Natural killer cell treated with Interleukin-12 subunit alpha and Interleukin-12 subunit beta and Interleukin-15 and Interleukin-18, amount 100 ng/mL, for 72 hours (primary cell): ENCODE measurements at regions not wholly inside any gene's neighbourhood (a gene's known extent, or its start where the extent isn't known, plus 50 kb on each side); places are given as distances from the start of the nearest gene placed in this dataset.

Experiments used
- ATAC-seq, 2 donors: fragments of 150-1000 bp; cut with Tn5 transposase in 1 of 2; sonication (Bioruptor Pico), chemical (Tn5 transposase) in 1 of 2; 2 replicates each; pipeline ENCODE4 v1.10.0; 2021
- DNase-seq: peaks from one replicate; pipeline ENCODE4 v3.0.0; 2022; ENCODE audit warnings: low spot score
- H3K27ac Mint-ChIP-seq, 2 donors: 1 replicate in 1 of 2; 2 replicates in 1 of 2; pipeline ENCODE4 v1.8.0; 2022; ENCODE audit warnings: mixed read lengths in 2 of 2, mild to moderate bottlenecking in 1 of 2, moderate library complexity in 1 of 2
- H3K27me3 Mint-ChIP-seq, 2 donors: 1 replicate in 1 of 2; 2 replicates in 1 of 2; pipeline ENCODE4 v1.8.0; 2022; ENCODE audit warnings: mixed read lengths in 2 of 2
- H3K36me3 Mint-ChIP-seq: one replicate; pipeline ENCODE4 v1.8.0; 2022; ENCODE audit warnings: mixed read lengths
- H3K4me1 Mint-ChIP-seq, 2 donors: 1 replicate in 1 of 2; 2 replicates in 1 of 2; pipeline ENCODE4 v1.8.0; 2022; ENCODE audit warnings: low read depth in 2 of 2, mixed read lengths in 2 of 2, mild to moderate bottlenecking in 1 of 2
- H3K4me3 Mint-ChIP-seq: one replicate; pipeline ENCODE4 v1.8.0; 2022; ENCODE audit warnings: mixed read lengths
- H3K9me3 Mint-ChIP-seq: 2 replicates; pipeline ENCODE4 v1.8.0; 2022; ENCODE audit warnings: mixed read lengths

DNA sequence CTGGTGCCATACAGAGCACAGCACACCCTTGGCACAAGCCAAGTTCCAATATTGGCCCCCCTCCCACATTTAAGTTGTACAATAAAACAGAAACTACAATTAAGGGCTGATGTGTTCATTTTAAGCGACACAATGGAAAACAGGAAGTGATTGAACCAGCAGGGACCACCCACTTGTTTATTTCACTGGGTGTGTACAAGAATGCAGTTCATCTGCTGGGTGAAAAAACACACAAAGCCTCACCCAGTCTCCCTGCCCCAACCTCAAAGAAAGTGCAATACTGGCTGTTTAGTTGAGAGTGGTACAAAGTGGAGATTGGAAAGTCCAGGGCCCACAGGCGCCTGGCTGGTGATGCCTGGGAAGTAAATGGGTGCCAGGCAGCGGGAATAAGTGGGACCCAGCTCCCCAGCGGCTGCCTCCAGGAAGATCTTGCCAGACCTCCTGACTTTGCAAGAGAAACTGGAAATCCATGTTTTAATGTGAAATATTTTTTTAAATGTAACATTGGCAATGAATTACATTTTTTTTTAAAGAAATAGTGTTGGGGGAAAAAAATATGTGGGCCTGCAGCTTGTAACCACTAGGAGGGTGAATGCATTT lies 322.1 kb downstream of the ZNF536 start:
- Mint-ChIP-seq H3K4me1 (no peaks in the 10 kb centered on the region), H3K27ac (no peak overlapping the region), H3K9me3 (no peaks in the 10 kb centered on the region), H3K27me3 (peaks cover 39 to 64% of the 10 kb centered on the region in 2 donors), H3K36me3 (no peaks in the 10 kb centered on the region), H3K4me3 (no peak overlapping the region)
- ATAC-seq (no peak), DNase-seq (no peak)

- peaks cover 47 to 73% of the 10 kb centered on the region in 2 donors for H3K27me3 Mint-ChIP-seq
- DNase-seq, result no peak
These were observed 320.8 kb downstream of the ZNF536 start for GRCh38 chr19:30692879-30693503.

GRCh38 chr19:30692181-30692811 lies 320.1 kb downstream of the ZNF536 start:
- Mint-ChIP-seq H3K36me3 (no peaks in the 10 kb centered on the region), H3K27ac (no peak overlapping the region), H3K4me1 (no peaks in the 10 kb centered on the region), H3K4me3 (no peak overlapping the region), H3K27me3 (peaks cover 50 to 80% of the 10 kb centered on the region in 2 donors), H3K9me3 (no peaks in the 10 kb centered on the region)
- no peak for DNase-seq
- ATAC-seq, result no peak

More at GRCh38 chr19:30692879-30693503, 320.8 kb downstream of the ZNF536 start:
- no peaks in the 10 kb centered on the region for H3K4me1 Mint-ChIP-seq
- H3K9me3 Mint-ChIP-seq, result no peaks in the 10 kb centered on the region
- no peak for ATAC-seq
- H3K36me3 Mint-ChIP-seq, result no peaks in the 10 kb centered on the region
- no peak overlapping the region for H3K4me3 Mint-ChIP-seq
- H3K27ac Mint-ChIP-seq, result no peak overlapping the region

- H3K27me3 Mint-ChIP-seq, result peaks cover 51 to 84% of the 10 kb centered on the region in 2 donors
- no peaks in the 10 kb centered on the region for H3K4me1 Mint-ChIP-seq
- H3K27ac Mint-ChIP-seq, result no peak overlapping the region
- no peak overlapping the region for H3K4me3 Mint-ChIP-seq
- ATAC-seq (no peak), DNase-seq (no peak)
- H3K36me3 Mint-ChIP-seq, result no peaks in the 10 kb centered on the region
- H3K9me3 Mint-ChIP-seq, result no peaks in the 10 kb centered on the region
These were observed 319.6 kb downstream of the ZNF536 start for GRCh38 chr19:30691819-30692166.

GRCh38 chr19:30690935-30691818 lies 319.0 kb downstream of the ZNF536 start:
- no peaks in the 10 kb centered on the region for H3K4me1 Mint-ChIP-seq
- H3K36me3 Mint-ChIP-seq, result no peaks in the 10 kb centered on the region
- no peak overlapping the region for H3K4me3 Mint-ChIP-seq
- H3K9me3 Mint-ChIP-seq, result no peaks in the 10 kb centered on the region
- DNase-seq (no peak), ATAC-seq (no peak)
- H3K27ac Mint-ChIP-seq, result no peak overlapping the region
- peaks cover 57 to 90% of the 10 kb centered on the region in 2 donors for H3K27me3 Mint-ChIP-seq

GRCh38 chr19:30690525-30690924 lies 318.3 kb downstream of the ZNF536 start:
- H3K36me3 Mint-ChIP-seq, result no peaks in the 10 kb centered on the region
- H3K27me3 Mint-ChIP-seq, result peaks cover 62 to 93% of the 10 kb centered on the region in 2 donors
- no peak for ATAC-seq
- no peaks in the 10 kb centered on the region for H3K9me3 Mint-ChIP-seq
- no peak for DNase-seq
- H3K27ac Mint-ChIP-seq, result no peak overlapping the region
- no peaks in the 10 kb centered on the region for H3K4me1 Mint-ChIP-seq
- no peak overlapping the region for H3K4me3 Mint-ChIP-seq

- Mint-ChIP-seq H3K4me1 (no peaks in the 10 kb centered on the region), H3K27me3 (peaks cover 56 to 88% of the 10 kb centered on the region in 2 donors), H3K9me3 (no peaks in the 10 kb centered on the region), H3K4me3 (no peak overlapping the region), H3K27ac (no peak overlapping the region), H3K36me3 (no peaks in the 10 kb centered on the region)
- DNase-seq, result no peak
- ATAC-seq, result no peak
These were observed 317.3 kb downstream of the ZNF536 start for GRCh38 chr19:30689474-30689873.

DNA sequence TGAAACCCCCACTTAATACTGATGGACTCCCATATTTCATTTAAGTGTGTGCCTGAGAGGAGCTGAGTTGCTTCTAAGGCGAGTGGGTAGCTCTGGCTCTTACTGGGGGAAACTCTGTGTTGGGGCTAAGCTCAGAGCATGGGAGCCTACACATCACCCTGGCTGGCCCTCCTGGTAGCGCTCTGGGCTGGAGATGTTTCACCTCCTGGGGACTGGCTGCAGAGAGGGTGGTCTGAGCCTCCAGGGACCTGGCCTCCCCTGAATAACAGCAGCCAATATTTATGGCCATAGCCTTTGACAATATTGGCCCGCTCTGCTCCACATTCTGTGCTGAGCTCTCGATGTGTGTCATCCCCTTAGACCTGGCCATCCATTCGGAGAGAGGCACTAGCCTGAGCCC lies 316.5 kb downstream of the ZNF536 start:
- Mint-ChIP-seq H3K27me3 (peaks cover 54 to 83% of the 10 kb centered on the region in 2 donors), H3K4me3 (no peak overlapping the region), H3K27ac (no peak overlapping the region), H3K36me3 (no peaks in the 10 kb centered on the region), H3K9me3 (no peaks in the 10 kb centered on the region), H3K4me1 (no peaks in the 10 kb centered on the region)
- no peak for DNase-seq
- peak in 1 of 2 donors; percentile 25 for ATAC-seq

GRCh38 chr19:30686826-30687566 lies 314.8 kb downstream of the ZNF536 start:
- H3K4me1 Mint-ChIP-seq, result no peaks in the 10 kb centered on the region
- H3K36me3 Mint-ChIP-seq, result no peaks in the 10 kb centered on the region
- H3K4me3 Mint-ChIP-seq, result no peak overlapping the region
- no peaks in the 10 kb centered on the region for H3K9me3 Mint-ChIP-seq
- no peak overlapping the region for H3K27ac Mint-ChIP-seq
- DNase-seq (no peak), ATAC-seq (no peak)
- H3K27me3 Mint-ChIP-seq, result peaks cover 52 to 79% of the 10 kb centered on the region in 2 donors

DNA sequence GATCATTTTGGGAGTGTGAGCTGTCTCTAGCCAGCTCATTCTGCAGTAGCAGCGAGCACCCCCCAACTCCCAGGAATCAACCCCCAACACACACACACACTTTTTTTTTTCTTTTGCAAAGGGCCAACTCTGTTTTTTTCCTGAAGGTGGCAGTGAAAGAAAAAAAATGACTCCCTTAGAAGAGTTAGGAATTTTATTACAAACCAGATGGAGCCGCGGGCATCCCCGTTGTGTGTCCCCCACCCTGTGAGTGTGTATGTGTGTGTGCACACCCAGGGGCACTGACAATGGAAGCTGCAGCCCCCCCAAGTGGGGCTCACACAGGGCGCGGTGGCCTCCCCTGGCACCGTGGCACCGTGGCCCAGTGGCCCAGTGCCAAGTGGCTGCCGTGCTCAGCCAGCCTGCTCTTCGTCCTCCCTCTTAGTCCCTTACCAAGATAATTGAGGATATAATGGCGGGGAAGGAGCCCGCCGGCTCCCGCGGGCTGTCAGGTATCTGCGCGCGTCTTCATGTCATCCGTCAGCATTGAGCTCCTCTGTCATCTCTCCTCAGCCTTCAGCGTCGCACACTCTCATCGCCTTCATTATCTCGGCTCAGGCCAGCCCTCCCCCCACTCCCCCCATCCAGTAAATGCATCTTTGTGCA lies 314.1 kb downstream of the ZNF536 start:
- peaks cover 46 to 72% of the 10 kb centered on the region in 2 donors for H3K27me3 Mint-ChIP-seq
- H3K27ac Mint-ChIP-seq, result no peak overlapping the region
- ATAC-seq, result no peak
- no peaks in the 10 kb centered on the region for H3K36me3 Mint-ChIP-seq
- H3K9me3 Mint-ChIP-seq, result no peaks in the 10 kb centered on the region
- no peak for DNase-seq
- H3K4me1 Mint-ChIP-seq, result no peaks in the 10 kb centered on the region
- H3K4me3 Mint-ChIP-seq, result no peak overlapping the region

GRCh38 chr19:30685426-30686000 lies 313.3 kb downstream of the ZNF536 start:
- no peaks in the 10 kb centered on the region for H3K36me3 Mint-ChIP-seq
- no peaks in the 10 kb centered on the region for H3K4me1 Mint-ChIP-seq
- ATAC-seq (no peak), DNase-seq (no peak)
- no peaks in the 10 kb centered on the region for H3K9me3 Mint-ChIP-seq
- no peak overlapping the region for H3K4me3 Mint-ChIP-seq
- no peak overlapping the region for H3K27ac Mint-ChIP-seq
- H3K27me3 Mint-ChIP-seq, result peaks cover 41 to 64% of the 10 kb centered on the region in 2 donors

DNA sequence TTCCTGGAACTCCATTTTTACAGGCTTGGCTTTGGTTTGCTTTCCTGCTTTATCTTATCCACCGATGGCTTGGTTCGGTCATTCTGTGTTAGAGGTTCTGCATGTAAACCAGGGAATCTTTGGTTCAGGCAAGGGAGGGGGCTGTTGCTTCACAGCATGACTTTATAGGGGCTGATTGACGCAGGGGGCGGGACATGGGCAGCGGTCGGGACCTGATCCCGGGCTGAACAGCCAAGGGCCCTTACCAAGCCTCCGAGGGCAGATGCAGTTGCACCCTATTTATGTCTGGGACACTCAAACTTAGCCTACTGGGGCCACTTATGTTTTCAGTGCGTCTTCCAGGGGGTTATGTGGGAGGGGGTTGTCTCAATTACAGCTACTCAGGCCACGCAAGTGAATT lies 312.4 kb downstream of the ZNF536 start:
- Mint-ChIP-seq H3K36me3 (no peaks in the 10 kb centered on the region), H3K9me3 (no peaks in the 10 kb centered on the region), H3K4me3 (no peak overlapping the region), H3K27me3 (peaks cover 38 to 55% of the 10 kb centered on the region in 2 donors), H3K27ac (no peak overlapping the region), H3K4me1 (no peaks in the 10 kb centered on the region)
- DNase-seq, result no peak
- ATAC-seq, result no peak
